G401 (cell line): ENCODE measurements at regions not wholly inside any gene's neighbourhood (a gene's known extent, or its start where the extent isn't known, plus 50 kb on each side); places are given as distances from the start of the nearest gene placed in this dataset.

Experiments used
- DNase-seq: peaks from one replicate; pipeline ENCODE4 v3.0.0-alpha.2; 2015; ENCODE audit warnings: low spot score
- in situ Hi-C: cut with HindIII; loops from 2 replicates; pipeline ENCODE4 v1.10.0; 2016; ENCODE audit warnings: low sequenced_read_pairs, mixed read lengths

DNA sequence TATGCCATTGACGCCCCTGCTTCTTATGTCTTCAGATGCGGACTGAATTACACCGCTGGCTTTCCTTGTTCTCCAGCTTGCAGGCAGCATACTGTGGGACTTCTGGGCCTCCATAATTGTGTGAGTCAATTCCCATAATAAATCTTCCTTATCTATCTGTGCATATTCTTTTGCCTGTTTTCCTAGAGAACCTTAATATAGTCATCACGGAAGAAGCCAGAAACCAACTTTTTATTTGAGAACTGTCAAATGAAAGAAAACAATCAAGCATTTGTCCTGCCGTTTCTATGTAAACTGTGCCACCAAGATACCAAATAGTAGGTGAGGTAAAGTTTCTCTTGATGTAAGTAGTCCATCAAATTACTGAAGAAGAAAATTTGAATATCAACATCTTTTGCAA is 51.8 kb upstream of the B3GALNT1 start:
- no peak for DNase-seq
- in situ Hi-C loops: no loop called here

DNA sequence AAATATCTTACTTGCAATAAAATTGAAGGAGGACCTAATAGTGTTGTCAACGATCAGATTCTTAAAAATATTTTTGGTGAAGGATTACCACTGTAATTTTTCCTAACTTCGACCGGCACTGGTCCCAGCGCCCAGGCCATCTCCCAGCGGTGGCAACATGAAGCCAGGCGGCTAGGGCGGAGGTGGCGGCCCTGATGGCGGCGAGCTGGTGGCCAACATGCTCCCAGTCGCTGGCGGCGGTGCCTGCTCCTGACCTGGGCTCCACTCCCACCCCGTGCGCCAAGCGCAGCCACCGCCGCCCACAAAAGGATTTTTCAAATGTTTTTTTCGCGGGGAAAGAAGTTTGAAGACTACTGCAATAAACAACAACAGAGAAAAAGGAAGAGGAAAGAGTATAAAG is 56.5 kb upstream of the B3GALNT1 start:
- DNase-seq: no peak
- in situ Hi-C loops: no loop called here

GRCh38 chr3:161163297-161163696 is 57.8 kb upstream of the NMD3 start:
- in situ Hi-C loops: no loop called here

GRCh38 chr3:161166051-161166450 is 55.1 kb upstream of the NMD3 start:
- in situ Hi-C loops: no loop called here
- DNase-seq: no peak

More at GRCh38 chr3:161163297-161163696, 57.8 kb upstream of the NMD3 start:
- DNase-seq: no peak

- in situ Hi-C loops: no loop called here
- peak; percentile 14 for DNase-seq
These were observed 50.0 kb upstream of the NMD3 start for GRCh38 chr3:161171113-161171512.
